Tibial nerve (tissue), 3 donors: ENCODE measurements at regions not wholly inside any gene's neighbourhood (a gene's known extent, or its start where the extent isn't known, plus 50 kb on each side); places are given as distances from the start of the nearest gene placed in this dataset.

Source experiments
- CTCF ChIP-seq, 5 experiments: fragments of 200-600 bp in 3 of 5; fragments of 450-650 bp in 2 of 5; sonication (generic) in 3 of 5; IDR thresholded peaks; one replicate each; pipeline ENCODE4 v1.5.1; 2016 to 2019; ENCODE audit warnings: antibody characterized with exemption in 5 of 5, mild to moderate bottlenecking in 3 of 5, moderate library complexity in 2 of 5
- POLR2A ChIP-seq, 2 donors: fragments of 450-650 bp; IDR thresholded peaks; one replicate each; pipeline ENCODE4 v1.6.1; 2017; ENCODE audit warnings: antibody characterized with exemption in 2 of 2, mild to moderate bottlenecking in 2 of 2, moderate library complexity in 2 of 2

- TF ChIP-seq CTCF (IDR thresholded peaks at IDR 0.05) = no peak
- no peak for TF ChIP-seq POLR2A (IDR thresholded peaks at IDR 0.05)
Measured at GRCh38 chr7:35477609-35478008, 217.3 kb downstream of the HERPUD2 start.
